ENCODE measurements at regions not wholly inside any gene's neighbourhood (a gene's known extent, or its start where the extent isn't known, plus 50 kb on each side); places are given as distances from the start of the nearest gene placed in this dataset.

GRCh38 chr6:7489376-7489775 is 52.1 kb upstream of the DSP start:
- TF ChIP-seq EP300 (IDR thresholded peaks at IDR 0.05; ENCODE audit: low read depth) (no peak), POLR2AphosphoS5 (IDR thresholded peaks at IDR 0.05) (no peak), POLR2A (IDR thresholded peaks at IDR 0.05) (no peak), CTCF (IDR thresholded peaks at IDR 0.05) (no peak)
- in situ Hi-C loops (cut with MboI; ENCODE audit: low pct_ligation_motif_present in 1 of 4, low pct_unique_long_range_greater_than_20kb in 1 of 4, low sequenced_read_pairs in 3 of 4) = no loop called here
- no peaks in the 10 kb centered on the region for H3K9me3 ChIP-seq
- H3K27me3 ChIP-seq = no peaks in the 10 kb centered on the region
- DNase-seq = no peak
- no peaks in the 10 kb centered on the region for H3K36me3 ChIP-seq
- intact Hi-C loops (cut with DNase I; ENCODE audit: low total_unique reads) = no loop called here
- H3K27ac ChIP-seq = no peak overlapping the region
- H3K4me3 ChIP-seq = no peak overlapping the region
- WGBS, 2 donors (ENCODE audit: low coverage in 1 of 2) = 53 to 78% methylated on average over 2 of the region's 2 CpGs
- peaks cover 0 to 6% (median 5%) of the 10 kb centered on the region in 4 donors for H3K4me1 ChIP-seq
